ENCODE measurements at regions not wholly inside any gene's neighbourhood (a gene's known extent, or its start where the extent isn't known, plus 50 kb on each side); places are given as distances from the start of the nearest gene placed in this dataset.

GRCh38 chr12:107379852-107380567, 286.7 kb upstream of the CRY1 start (continued):
- TF ChIP-seq, protein P1, sequence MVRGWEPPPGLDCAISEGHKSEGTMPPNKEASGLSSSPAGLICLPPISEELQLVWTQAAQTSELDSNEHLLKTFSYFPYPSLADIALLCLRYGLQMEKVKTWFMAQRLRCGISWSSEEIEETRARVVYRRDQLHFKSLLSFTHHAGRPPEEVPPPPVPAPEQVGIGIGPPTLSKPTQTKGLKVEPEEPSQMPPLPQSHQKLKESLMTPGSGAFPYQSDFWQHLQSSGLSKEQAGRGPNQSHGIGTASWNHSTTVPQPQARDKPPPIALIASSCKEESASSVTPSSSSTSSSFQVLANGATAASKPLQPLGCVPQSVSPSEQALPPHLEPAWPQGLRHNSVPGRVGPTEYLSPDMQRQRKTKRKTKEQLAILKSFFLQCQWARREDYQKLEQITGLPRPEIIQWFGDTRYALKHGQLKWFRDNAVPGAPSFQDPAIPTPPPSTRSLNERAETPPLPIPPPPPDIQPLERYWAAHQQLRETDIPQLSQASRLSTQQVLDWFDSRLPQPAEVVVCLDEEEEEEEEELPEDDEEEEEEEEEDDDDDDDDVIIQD (CRISPR knock-in tag; IDR thresholded peaks at IDR 0.05; ENCODE audit: low read depth), result 0 out of 2 replicates have a peak, but pooled peaks have one; percentile 15
- no peak for TF ChIP-seq SUZ12 (IDR thresholded peaks at IDR 0.05; ENCODE audit: low read depth, low read length)
- no peak for TF ChIP-seq ZNF816 (CRISPR knock-in tag; IDR thresholded peaks at IDR 0.05; ENCODE audit: borderline replicate concordance)
- TF ChIP-seq SIN3A (IDR thresholded peaks at IDR 0.05; ENCODE audit: borderline replicate concordance, low read depth, low read length), result no peak
- TF ChIP-seq SOX5 (CRISPR knock-in tag; IDR thresholded peaks at IDR 0.05; ENCODE audit: borderline replicate concordance), result peak; percentile 80; the same call in 1 of the 2 replicates
- no peak for TF ChIP-seq ADNP (CRISPR knock-in tag; IDR thresholded peaks at IDR 0.05)
- peak; percentile 32; the same call in 1 of the 2 replicates for TF ChIP-seq MED1 (CRISPR knock-in tag; IDR thresholded peaks at IDR 0.05)
- TF ChIP-seq SP1 (IDR thresholded peaks at IDR 0.05), result no peak
- TF ChIP-seq SP1 (CRISPR knock-in tag; IDR thresholded peaks at IDR 0.05), result peak; percentile 17; the same call in 1 of the 2 replicates
- TF ChIP-seq NFE2L2 (IDR thresholded peaks at IDR 0.05; ENCODE audit: low read length), result no peak
- no peak for TF ChIP-seq ZNF709 (CRISPR knock-in tag; IDR thresholded peaks at IDR 0.05)
- TF ChIP-seq ONECUT2 (CRISPR knock-in tag; IDR thresholded peaks at IDR 0.05), result peak; percentile 94
- TF ChIP-seq ZNF256 (CRISPR knock-in tag; conservative IDR thresholded peaks at IDR 0.05), result no peak
- TF ChIP-seq TEAD3 (CRISPR knock-in tag; optimal IDR thresholded peaks at IDR 0.05; ENCODE audit: borderline replicate concordance), result peak; percentile 57
- TF ChIP-seq PBX2 (CRISPR knock-in tag; IDR thresholded peaks at IDR 0.05), result no peak
- peak; percentile 68; the same call in 1 of the 2 replicates for TF ChIP-seq THRA (CRISPR knock-in tag; IDR thresholded peaks at IDR 0.05; ENCODE audit: borderline replicate concordance)
- no peak for TF ChIP-seq NR2C2 (CRISPR knock-in tag; IDR thresholded peaks at IDR 0.05; ENCODE audit: borderline replicate concordance)
- no peak for TF ChIP-seq NR3C1 (CRISPR knock-in tag; IDR thresholded peaks at IDR 0.05)
- no peak for TF ChIP-seq ZNF30 (CRISPR knock-in tag; IDR thresholded peaks at IDR 0.05)
- no peak for TF ChIP-seq CAMTA2 (CRISPR knock-in tag; IDR thresholded peaks at IDR 0.05; ENCODE audit: borderline replicate concordance)
- no peak for TF ChIP-seq CENPBD1 (CRISPR knock-in tag; IDR thresholded peaks at IDR 0.05; ENCODE audit: borderline replicate concordance, low read depth)
- TF ChIP-seq ZBTB34 (CRISPR knock-in tag; IDR thresholded peaks at IDR 0.05), result no peak
- TF ChIP-seq RXRB (CRISPR knock-in tag; IDR thresholded peaks at IDR 0.05; ENCODE audit: borderline replicate concordance), result peak; percentile 69
- TF ChIP-seq, protein P2, sequence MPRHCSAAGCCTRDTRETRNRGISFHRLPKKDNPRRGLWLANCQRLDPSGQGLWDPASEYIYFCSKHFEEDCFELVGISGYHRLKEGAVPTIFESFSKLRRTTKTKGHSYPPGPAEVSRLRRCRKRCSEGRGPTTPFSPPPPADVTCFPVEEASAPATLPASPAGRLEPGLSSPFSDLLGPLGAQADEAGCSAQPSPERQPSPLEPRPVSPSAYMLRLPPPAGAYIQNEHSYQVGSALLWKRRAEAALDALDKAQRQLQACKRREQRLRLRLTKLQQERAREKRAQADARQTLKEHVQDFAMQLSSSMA (CRISPR knock-in tag; IDR thresholded peaks at IDR 0.05), result no peak
